ENCODE measurements at regions not wholly inside any gene's neighbourhood (a gene's known extent, or its start where the extent isn't known, plus 50 kb on each side); places are given as distances from the start of the nearest gene placed in this dataset.

DNA sequence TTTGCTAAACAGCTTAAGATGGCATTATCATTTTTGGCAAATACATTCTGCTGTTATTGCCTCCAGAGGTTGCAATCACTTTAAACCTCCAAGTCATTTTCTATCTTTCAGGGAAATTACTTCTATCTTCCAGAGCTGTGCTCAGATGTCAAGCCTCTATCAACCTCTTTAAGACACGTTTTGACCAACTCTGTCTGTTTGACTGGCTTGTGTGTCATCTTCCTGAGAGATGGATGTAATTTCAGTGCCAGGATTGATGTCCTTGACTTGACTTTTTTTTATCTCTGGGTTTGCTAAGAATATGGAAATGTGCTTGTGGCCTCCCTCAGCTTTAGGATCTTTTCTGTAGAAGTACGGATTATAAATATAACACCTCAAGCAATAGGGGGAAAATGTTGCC, 263.4 kb downstream of the GLUD2 start:
- no peak for ATAC-seq (ENCODE audit: low FRiP score in 2 of 2)
- TF ChIP-seq POLR2A (IDR thresholded peaks at IDR 0.05): no peak
- no peak for TF ChIP-seq EP300 (IDR thresholded peaks at IDR 0.05)
- TF ChIP-seq, protein P1, sequence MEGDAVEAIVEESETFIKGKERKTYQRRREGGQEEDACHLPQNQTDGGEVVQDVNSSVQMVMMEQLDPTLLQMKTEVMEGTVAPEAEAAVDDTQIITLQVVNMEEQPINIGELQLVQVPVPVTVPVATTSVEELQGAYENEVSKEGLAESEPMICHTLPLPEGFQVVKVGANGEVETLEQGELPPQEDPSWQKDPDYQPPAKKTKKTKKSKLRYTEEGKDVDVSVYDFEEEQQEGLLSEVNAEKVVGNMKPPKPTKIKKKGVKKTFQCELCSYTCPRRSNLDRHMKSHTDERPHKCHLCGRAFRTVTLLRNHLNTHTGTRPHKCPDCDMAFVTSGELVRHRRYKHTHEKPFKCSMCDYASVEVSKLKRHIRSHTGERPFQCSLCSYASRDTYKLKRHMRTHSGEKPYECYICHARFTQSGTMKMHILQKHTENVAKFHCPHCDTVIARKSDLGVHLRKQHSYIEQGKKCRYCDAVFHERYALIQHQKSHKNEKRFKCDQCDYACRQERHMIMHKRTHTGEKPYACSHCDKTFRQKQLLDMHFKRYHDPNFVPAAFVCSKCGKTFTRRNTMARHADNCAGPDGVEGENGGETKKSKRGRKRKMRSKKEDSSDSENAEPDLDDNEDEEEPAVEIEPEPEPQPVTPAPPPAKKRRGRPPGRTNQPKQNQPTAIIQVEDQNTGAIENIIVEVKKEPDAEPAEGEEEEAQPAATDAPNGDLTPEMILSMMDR (IDR thresholded peaks at IDR 0.05): no peak
- TF ChIP-seq POLR2AphosphoS5 (IDR thresholded peaks at IDR 0.05): no peak
- Histone ChIP-seq H3K9me3 (no peaks in the 10 kb centered on the region), H3K4me1 (no peaks in the 10 kb centered on the region), H3K36me3 (no peaks in the 10 kb centered on the region), H3K4me3 (no peak overlapping the region), H3K27ac (no peak overlapping the region), H3K27me3 (no peaks in the 10 kb centered on the region)
- WGBS, 2 donors: 56 to 72% methylated on average over 2 of the region's 2 CpGs
- no peak for DNase-seq

DNA sequence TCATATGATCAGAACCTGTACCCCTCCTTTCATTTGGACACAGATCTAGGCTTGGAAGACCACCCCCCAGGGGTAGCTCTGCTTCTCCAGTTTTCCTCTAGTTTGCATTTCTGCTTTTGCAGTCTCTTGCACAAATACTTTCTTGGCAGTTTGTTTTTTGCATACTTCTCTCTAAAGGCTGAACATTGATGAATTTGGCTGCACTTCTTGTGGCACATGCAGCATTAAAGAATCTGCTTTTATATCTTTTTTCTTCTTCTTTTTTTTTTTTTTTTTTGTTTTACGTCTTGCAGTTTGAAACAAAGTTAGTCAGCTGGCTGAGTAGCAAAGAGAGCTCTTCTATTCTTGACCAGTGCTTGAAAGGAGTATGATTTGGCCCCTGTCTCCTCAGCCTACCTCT, 273.0 kb downstream of the GLUD2 start:
- no peaks in the 10 kb centered on the region for H3K27me3 ChIP-seq
- no peaks in the 10 kb centered on the region for H3K4me1 ChIP-seq
- H3K4me3 ChIP-seq: no peak overlapping the region
- no peak for DNase-seq
- no peaks in the 10 kb centered on the region for H3K36me3 ChIP-seq
- 75 to 81% methylated on average over 1 of the region's 1 CpG for WGBS, 2 donors
- H3K27ac ChIP-seq: no peak overlapping the region
- TF ChIP-seq POLR2AphosphoS5 (IDR thresholded peaks at IDR 0.05): no peak
- TF ChIP-seq POLR2A (IDR thresholded peaks at IDR 0.05): no peak
- TF ChIP-seq EP300 (IDR thresholded peaks at IDR 0.05): no peak
- TF ChIP-seq, protein P1 (IDR thresholded peaks at IDR 0.05): no peak
- no peak for ATAC-seq (ENCODE audit: low FRiP score in 2 of 2)
- no peaks in the 10 kb centered on the region for H3K9me3 ChIP-seq

DNA sequence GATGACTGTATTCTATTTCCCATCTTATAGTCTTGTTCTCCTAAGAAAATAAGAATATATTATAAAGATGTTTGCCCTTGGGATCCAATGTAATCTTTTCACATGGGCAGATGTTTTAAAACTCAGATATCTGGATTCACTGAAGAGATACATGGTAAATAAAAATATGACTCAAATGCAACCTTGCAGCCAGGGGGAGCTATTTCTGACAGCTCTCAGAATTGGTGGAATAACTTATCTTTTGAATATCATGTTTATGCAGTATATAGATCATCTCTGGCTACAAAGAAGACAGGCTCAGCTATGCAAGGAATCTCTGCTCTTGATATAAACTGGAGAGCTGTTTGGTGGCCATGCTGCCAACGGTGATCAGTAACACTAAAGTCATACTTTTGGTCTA, 274.7 kb downstream of the GLUD2 start:
- TF ChIP-seq EP300 (IDR thresholded peaks at IDR 0.05): no peak
- TF ChIP-seq, protein P1 (IDR thresholded peaks at IDR 0.05): peak in 1 of 6 experiments; percentile 11
- Histone ChIP-seq H3K9me3 (no peaks in the 10 kb centered on the region), H3K36me3 (no peaks in the 10 kb centered on the region), H3K27ac (no peak overlapping the region), H3K4me3 (no peak overlapping the region), H3K27me3 (no peaks in the 10 kb centered on the region), H3K4me1 (no peaks in the 10 kb centered on the region)
- DNase-seq (no peak), ATAC-seq (ENCODE audit: low FRiP score in 2 of 2) (no peak)
- WGBS, 2 donors: 61 to 64% methylated on average over 1 of the region's 1 CpG

DNA sequence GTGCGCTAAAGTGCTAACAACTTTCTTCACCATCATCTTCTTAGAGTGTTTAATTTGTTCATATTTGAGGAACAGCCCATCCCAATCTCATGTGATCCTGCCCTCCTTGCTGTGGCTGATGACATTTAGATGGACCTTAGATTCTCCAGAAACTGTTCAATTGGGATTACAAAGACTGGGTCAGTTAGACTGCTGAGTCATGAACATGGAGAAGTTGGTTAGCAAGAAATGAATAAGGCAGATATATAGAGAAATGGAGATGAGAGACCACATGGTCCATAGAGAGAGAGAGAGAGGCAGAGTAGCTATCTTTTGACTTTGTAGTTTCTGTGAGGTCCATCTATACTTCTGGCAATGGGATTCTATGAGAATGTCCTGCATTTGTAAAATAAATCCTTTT, 275.9 kb downstream of the GLUD2 start:
- WGBS, 2 donors: 75 to 100% methylated on average over 1 of the region's 1 CpG
- TF ChIP-seq, protein P1 (IDR thresholded peaks at IDR 0.05): no peak
- TF ChIP-seq EP300 (IDR thresholded peaks at IDR 0.05) (no peak), POLR2AphosphoS5 (IDR thresholded peaks at IDR 0.05) (no peak), POLR2A (IDR thresholded peaks at IDR 0.05) (no peak)
- no peaks in the 10 kb centered on the region for H3K27me3 ChIP-seq
- no peak overlapping the region for H3K4me3 ChIP-seq
- no peak for ATAC-seq (ENCODE audit: low FRiP score in 2 of 2)
- no peaks in the 10 kb centered on the region for H3K36me3 ChIP-seq
- H3K9me3 ChIP-seq: no peaks in the 10 kb centered on the region
- DNase-seq: no peak
- no peak overlapping the region for H3K27ac ChIP-seq
- no peaks in the 10 kb centered on the region for H3K4me1 ChIP-seq

DNA sequence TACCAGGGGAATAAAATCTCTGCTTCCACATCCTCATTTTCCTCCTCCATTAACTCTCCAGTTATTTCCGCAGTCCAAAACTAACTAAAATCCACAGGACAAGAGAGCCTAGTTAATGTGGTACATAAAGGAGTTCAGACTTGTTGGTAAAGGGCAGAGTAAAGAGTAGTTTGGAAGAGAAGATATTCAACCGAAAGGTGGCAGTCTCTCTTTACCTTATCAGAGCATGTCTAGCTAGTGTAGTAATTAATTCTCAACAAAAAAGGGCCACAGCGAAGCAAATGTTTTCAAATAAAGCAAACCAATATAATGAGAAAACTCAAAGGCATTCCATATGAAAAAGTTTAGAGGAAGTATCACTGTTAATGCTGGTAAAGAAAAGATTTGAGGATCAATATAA, 286.5 kb downstream of the GLUD2 start:
- no peaks in the 10 kb centered on the region for H3K36me3 ChIP-seq
- no peak overlapping the region for H3K27ac ChIP-seq
- WGBS, 2 donors: 45 to 71% methylated on average over 3 of the region's 3 CpGs
- H3K4me1 ChIP-seq: no peaks in the 10 kb centered on the region
- DNase-seq (no peak), ATAC-seq (ENCODE audit: low FRiP score in 2 of 2) (no peak)
- no peaks in the 10 kb centered on the region for H3K9me3 ChIP-seq
- H3K4me3 ChIP-seq: no peak overlapping the region
- TF ChIP-seq EP300 (IDR thresholded peaks at IDR 0.05) (no peak), POLR2AphosphoS5 (IDR thresholded peaks at IDR 0.05) (no peak), POLR2A (IDR thresholded peaks at IDR 0.05) (no peak)
- TF ChIP-seq, protein P1 (IDR thresholded peaks at IDR 0.05): no peak
- H3K27me3 ChIP-seq: no peaks in the 10 kb centered on the region
